Activated CD4-positive, alpha-beta T cell treated with anti-CD3 and anti-CD28 coated beads, Interleukin-2, amount 10 ng/mL, durations not matched to agents 7 days and 5 days (primary cell): ENCODE measurements at regions not wholly inside any gene's neighbourhood (a gene's known extent, or its start where the extent isn't known, plus 50 kb on each side); places are given as distances from the start of the nearest gene placed in this dataset.

Source experiments
- CTCF ChIA-PET: fragments of 350-600 bp; sonication (Branson Sonifier 250); formaldehyde crosslinking; loops from one replicate; lab custom pipeline; 2021; ENCODE audit warnings: antibody characterized with exemption; lab: Charles Lee
- POLR2A ChIA-PET: fragments of 350-600 bp; sonication (Branson Sonifier 250); formaldehyde crosslinking; loops from one replicate; lab custom pipeline; 2021; ENCODE audit warnings: antibody characterized with exemption; lab: Charles Lee
- DNase-seq: peaks from one replicate; pipeline ENCODE4 v3.0.0-alpha.2; 2020
- H3K27ac Mint-ChIP-seq: one replicate; pipeline ENCODE4 v1.8.0; 2021; ENCODE audit warnings: mild to moderate bottlenecking, moderate library complexity, mixed read lengths
- H3K27me3 Mint-ChIP-seq: one replicate; pipeline ENCODE4 v1.8.0; 2021; ENCODE audit warnings: mixed read lengths
- H3K36me3 Mint-ChIP-seq: one replicate; pipeline ENCODE4 v1.8.0; 2021; ENCODE audit warnings: low read depth, mixed read lengths
- H3K4me1 Mint-ChIP-seq: one replicate; pipeline ENCODE4 v1.8.0; 2021; ENCODE audit warnings: mixed read lengths
- H3K4me3 Mint-ChIP-seq: one replicate; pipeline ENCODE4 v1.8.0; 2021; ENCODE audit warnings: mild to moderate bottlenecking, moderate library complexity, mixed read lengths
- H3K9me3 Mint-ChIP-seq: one replicate; pipeline ENCODE4 v1.8.0; 2021; ENCODE audit warnings: mixed read lengths

GRCh38 chr2:221176667-221177066, 395.4 kb downstream of the EPHA4 start:
- no peaks in the 10 kb centered on the region for H3K9me3 Mint-ChIP-seq
- no peaks in the 10 kb centered on the region for H3K27me3 Mint-ChIP-seq
- no peak for DNase-seq
- H3K4me3 Mint-ChIP-seq, result no peak overlapping the region
- ChIA-PET POLR2A (no interaction called here), CTCF (no interaction called here)
- H3K36me3 Mint-ChIP-seq, result no peaks in the 10 kb centered on the region
- no peaks in the 10 kb centered on the region for H3K4me1 Mint-ChIP-seq
- H3K27ac Mint-ChIP-seq, result no peak overlapping the region

GRCh38 chr2:221178139-221178538, 394.0 kb downstream of the EPHA4 start:
- H3K4me3 Mint-ChIP-seq, result no peak overlapping the region
- H3K36me3 Mint-ChIP-seq, result no peaks in the 10 kb centered on the region
- no peak for DNase-seq
- POLR2A ChIA-PET, result no interaction called here
- H3K27ac Mint-ChIP-seq, result no peak overlapping the region
- no peaks in the 10 kb centered on the region for H3K27me3 Mint-ChIP-seq
- no peaks in the 10 kb centered on the region for H3K4me1 Mint-ChIP-seq
- CTCF ChIA-PET, result interaction anchor here (0.5 kb wide), 1 partner anchor 907 kb away, joined by 3 read pairs; no protein-coding TSS in a partner anchor
- H3K9me3 Mint-ChIP-seq, result no peaks in the 10 kb centered on the region

- POLR2A ChIA-PET, result no interaction called here
- no peak overlapping the region for H3K4me3 Mint-ChIP-seq
- H3K27ac Mint-ChIP-seq, result no peak overlapping the region
- H3K27me3 Mint-ChIP-seq, result no peaks in the 10 kb centered on the region
- no peaks in the 10 kb centered on the region for H3K36me3 Mint-ChIP-seq
- DNase-seq, result no peak
- H3K4me1 Mint-ChIP-seq, result no peaks in the 10 kb centered on the region
- H3K9me3 Mint-ChIP-seq, result no peaks in the 10 kb centered on the region
- CTCF ChIA-PET, result no interaction called here
These were observed 385.2 kb downstream of the EPHA4 start for GRCh38 chr2:221186873-221187272.

- CTCF ChIA-PET, result no interaction called here
- no peak overlapping the region for H3K27ac Mint-ChIP-seq
These were observed 382.6 kb downstream of the EPHA4 start for GRCh38 chr2:221189431-221190067.

GRCh38 chr2:221195829-221196228, 376.3 kb downstream of the EPHA4 start:
- no peaks in the 10 kb centered on the region for H3K4me1 Mint-ChIP-seq
- DNase-seq, result no peak
- ChIA-PET POLR2A (no interaction called here), CTCF (no interaction called here)
- no peaks in the 10 kb centered on the region for H3K9me3 Mint-ChIP-seq
- H3K36me3 Mint-ChIP-seq, result no peaks in the 10 kb centered on the region
- no peak overlapping the region for H3K27ac Mint-ChIP-seq
- H3K4me3 Mint-ChIP-seq, result no peak overlapping the region
- H3K27me3 Mint-ChIP-seq, result peaks cover 6% of the 10 kb centered on the region

More at GRCh38 chr2:221189431-221190067, 382.6 kb downstream of the EPHA4 start:
- no peak for DNase-seq
- Mint-ChIP-seq H3K4me3 (no peak overlapping the region), H3K9me3 (no peaks in the 10 kb centered on the region), H3K36me3 (no peaks in the 10 kb centered on the region), H3K27me3 (peaks cover 6% of the 10 kb centered on the region), H3K4me1 (no peaks in the 10 kb centered on the region)
- POLR2A ChIA-PET, result no interaction called here

- Mint-ChIP-seq H3K27ac (no peak overlapping the region), H3K27me3 (peaks cover 6% of the 10 kb centered on the region), H3K4me3 (no peak overlapping the region), H3K4me1 (no peaks in the 10 kb centered on the region), H3K9me3 (no peaks in the 10 kb centered on the region), H3K36me3 (no peaks in the 10 kb centered on the region)
- DNase-seq, result no peak
- POLR2A ChIA-PET, result no interaction called here
- CTCF ChIA-PET, result no interaction called here
These were observed 374.8 kb downstream of the EPHA4 start for GRCh38 chr2:221197225-221197856.

- peaks cover 6% of the 10 kb centered on the region for H3K27me3 Mint-ChIP-seq
- POLR2A ChIA-PET, result no interaction called here
These were observed 373.8 kb downstream of the EPHA4 start for GRCh38 chr2:221198309-221198708.

GRCh38 chr2:221200184-221200839, 371.8 kb downstream of the EPHA4 start:
- CTCF ChIA-PET, result interaction anchor here (0.6 to 0.7 kb wide), 2 partner anchors 316 to 474 kb away, joined by 3 read pairs; no protein-coding TSS in a partner anchor

More at GRCh38 chr2:221198309-221198708, 373.8 kb downstream of the EPHA4 start:
- CTCF ChIA-PET, result no interaction called here
- H3K27ac Mint-ChIP-seq, result no peak overlapping the region
- no peak for DNase-seq
- H3K9me3 Mint-ChIP-seq, result no peaks in the 10 kb centered on the region
- no peak overlapping the region for H3K4me3 Mint-ChIP-seq
- no peaks in the 10 kb centered on the region for H3K36me3 Mint-ChIP-seq
- H3K4me1 Mint-ChIP-seq, result no peaks in the 10 kb centered on the region

GRCh38 chr2:221202431-221202830, 369.7 kb downstream of the EPHA4 start:
- no peaks in the 10 kb centered on the region for H3K4me1 Mint-ChIP-seq
- DNase-seq, result no peak
- ChIA-PET POLR2A (no interaction called here), CTCF (no interaction called here)
- H3K9me3 Mint-ChIP-seq, result no peaks in the 10 kb centered on the region
- H3K36me3 Mint-ChIP-seq, result no peaks in the 10 kb centered on the region
- no peaks in the 10 kb centered on the region for H3K27me3 Mint-ChIP-seq
- H3K27ac Mint-ChIP-seq, result no peak overlapping the region
- H3K4me3 Mint-ChIP-seq, result no peak overlapping the region

More at GRCh38 chr2:221200184-221200839, 371.8 kb downstream of the EPHA4 start:
- Mint-ChIP-seq H3K36me3 (no peaks in the 10 kb centered on the region), H3K27ac (no peak overlapping the region), H3K4me1 (no peaks in the 10 kb centered on the region), H3K4me3 (no peak overlapping the region), H3K9me3 (no peaks in the 10 kb centered on the region), H3K27me3 (no peaks in the 10 kb centered on the region)
- POLR2A ChIA-PET, result no interaction called here
- no peak for DNase-seq

- CTCF ChIA-PET, result no interaction called here
- Mint-ChIP-seq H3K27ac (no peak overlapping the region), H3K9me3 (no peaks in the 10 kb centered on the region), H3K4me3 (no peak overlapping the region), H3K36me3 (no peaks in the 10 kb centered on the region), H3K4me1 (no peaks in the 10 kb centered on the region), H3K27me3 (no peaks in the 10 kb centered on the region)
- POLR2A ChIA-PET, result no interaction called here
- DNase-seq, result no peak
These were observed 369.0 kb downstream of the EPHA4 start for GRCh38 chr2:221203125-221203524.

GRCh38 chr2:221203856-221204255, 368.2 kb downstream of the EPHA4 start:
- no peaks in the 10 kb centered on the region for H3K36me3 Mint-ChIP-seq
- no peaks in the 10 kb centered on the region for H3K4me1 Mint-ChIP-seq
- H3K4me3 Mint-ChIP-seq, result no peak overlapping the region
- H3K27me3 Mint-ChIP-seq, result no peaks in the 10 kb centered on the region
- POLR2A ChIA-PET, result no interaction called here
- no peak overlapping the region for H3K27ac Mint-ChIP-seq
- no peaks in the 10 kb centered on the region for H3K9me3 Mint-ChIP-seq
- DNase-seq, result no peak
- CTCF ChIA-PET, result no interaction called here

- no peak overlapping the region for H3K27ac Mint-ChIP-seq
- no peaks in the 10 kb centered on the region for H3K4me1 Mint-ChIP-seq
These were observed 367.4 kb downstream of the EPHA4 start for GRCh38 chr2:221204699-221205098.

GRCh38 chr2:221205103-221205673, 366.9 kb downstream of the EPHA4 start:
- POLR2A ChIA-PET, result no interaction called here
- Mint-ChIP-seq H3K27ac (no peak overlapping the region), H3K27me3 (no peaks in the 10 kb centered on the region), H3K36me3 (no peaks in the 10 kb centered on the region), H3K4me3 (no peak overlapping the region), H3K9me3 (no peaks in the 10 kb centered on the region), H3K4me1 (no peaks in the 10 kb centered on the region)
- no peak for DNase-seq
- CTCF ChIA-PET, result no interaction called here

More at GRCh38 chr2:221204699-221205098, 367.4 kb downstream of the EPHA4 start:
- no peaks in the 10 kb centered on the region for H3K9me3 Mint-ChIP-seq
- CTCF ChIA-PET, result no interaction called here
- DNase-seq, result no peak
- no peaks in the 10 kb centered on the region for H3K36me3 Mint-ChIP-seq
- H3K27me3 Mint-ChIP-seq, result no peaks in the 10 kb centered on the region
- H3K4me3 Mint-ChIP-seq, result no peak overlapping the region
- POLR2A ChIA-PET, result no interaction called here
